AML-193 (cell line): ENCODE measurements at regions not wholly inside any gene's neighbourhood (a gene's known extent, or its start where the extent isn't known, plus 50 kb on each side); places are given as distances from the start of the nearest gene placed in this dataset.

ENCODE experiments used
- DNase-seq, 2 experiments: peaks; one replicate each; lab custom pipeline; 2025; lab: John Stamatoyannopoulos, UW

DNA sequence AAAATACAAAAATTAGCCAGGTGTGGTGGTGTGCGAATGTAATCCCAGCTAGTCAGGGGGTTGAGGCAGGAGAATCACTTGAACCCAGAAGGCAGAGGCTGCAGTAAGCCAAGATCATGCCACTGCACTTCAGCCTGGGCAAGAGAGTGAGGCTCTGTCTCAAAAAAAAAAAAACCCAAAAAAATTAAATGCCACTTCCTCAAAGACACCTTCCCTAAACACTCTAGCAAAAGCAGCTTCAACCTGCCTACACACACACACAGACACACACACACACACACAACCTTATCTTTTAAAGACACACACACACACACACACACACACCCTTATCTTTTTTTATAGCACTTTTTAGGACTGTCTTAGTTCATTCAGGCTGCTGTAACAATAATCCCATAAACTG lies 201.7 kb upstream of the PSMD7 start:
- no peak for DNase-seq

DNA sequence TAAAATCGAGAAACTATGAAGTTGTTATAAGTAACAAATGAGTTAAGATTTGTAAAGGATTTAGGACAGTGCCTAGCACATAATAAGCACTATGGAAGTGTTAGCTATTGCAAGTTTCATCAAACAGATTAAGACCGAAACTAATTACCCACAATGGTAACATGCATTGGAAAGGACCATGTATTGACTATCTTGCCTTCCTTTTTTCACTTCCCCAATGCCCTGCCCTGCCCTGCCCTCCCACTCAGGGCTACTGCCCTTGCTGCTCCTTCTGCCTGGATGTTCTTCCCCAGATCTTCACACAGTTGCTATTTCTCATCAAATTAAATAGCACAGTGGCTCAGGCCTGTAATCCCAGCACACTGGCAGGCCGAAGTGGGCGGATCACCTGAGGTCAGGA lies 202.1 kb upstream of the PSMD7 start:
- no peak for DNase-seq

DNA sequence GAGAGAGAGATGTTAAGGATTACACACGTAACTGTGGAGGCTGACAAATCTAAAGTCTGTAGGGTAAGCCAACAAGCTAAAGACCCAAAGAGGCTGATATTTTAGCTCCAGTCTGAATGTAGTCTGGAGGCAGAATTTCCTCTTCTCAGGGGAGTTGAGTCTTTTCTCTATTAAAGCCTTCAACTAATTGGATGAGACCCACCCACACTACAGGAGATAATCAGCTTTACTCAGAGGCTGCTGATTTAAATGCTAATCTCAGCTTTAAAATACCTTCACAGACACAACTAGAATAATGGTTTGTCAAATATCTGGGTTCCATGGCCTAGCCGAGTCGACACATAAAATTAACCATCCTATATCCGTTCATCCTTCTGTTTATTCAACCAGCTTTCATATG lies 204.3 kb upstream of the PSMD7 start:
- no peak for DNase-seq

DNA sequence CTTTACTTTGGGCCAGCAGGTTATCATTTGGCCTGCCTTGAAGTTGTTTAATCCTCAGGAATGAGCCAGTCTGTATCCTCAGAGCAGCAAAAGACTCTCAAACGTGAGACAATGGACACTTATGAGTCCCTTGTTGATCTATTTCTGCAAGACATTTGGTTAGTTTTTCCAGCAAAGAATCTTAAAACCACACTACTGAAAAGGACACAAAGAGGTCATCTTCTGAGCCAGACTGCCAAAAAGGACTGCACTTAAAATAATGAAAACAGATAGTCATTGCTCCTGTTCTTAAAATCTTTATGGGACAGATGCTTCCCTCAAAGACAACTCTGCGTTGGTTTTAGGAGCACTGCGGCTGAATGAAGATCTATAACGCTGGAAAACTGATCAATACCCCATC lies 205.7 kb upstream of the PSMD7 start:
- no peak for DNase-seq

DNA sequence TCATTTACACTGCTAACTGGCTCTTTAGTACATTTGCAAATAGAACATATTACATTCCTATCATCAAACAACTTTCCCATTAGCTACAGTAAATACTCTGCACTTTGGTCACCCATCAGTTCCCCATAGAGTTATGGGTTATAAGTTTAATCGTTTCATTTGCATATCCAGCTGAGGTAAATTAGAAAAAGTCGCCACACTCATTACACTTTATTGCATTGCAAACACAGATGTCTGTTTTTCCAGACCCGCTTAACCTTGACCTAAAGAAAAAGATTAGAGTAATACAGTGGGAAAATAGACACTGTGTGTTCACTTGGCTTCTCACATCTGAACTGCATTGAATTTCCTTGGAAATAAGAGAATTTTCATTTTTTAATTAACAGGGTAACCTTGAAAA lies 213.1 kb upstream of the PSMD7 start:
- no peak for DNase-seq

GRCh38 chr16:74080311-74080710 lies 216.3 kb upstream of the PSMD7 start:
- no peak for DNase-seq

GRCh38 chr16:74079232-74079586 lies 217.4 kb upstream of the PSMD7 start:
- no peak for DNase-seq

GRCh38 chr16:74078511-74079231 lies 217.9 kb upstream of the PSMD7 start:
- no peak for DNase-seq

GRCh38 chr16:74076568-74076967 lies 220.0 kb upstream of the PSMD7 start:
- DNase-seq: no peak

GRCh38 chr16:74075393-74075792 lies 221.2 kb upstream of the PSMD7 start:
- no peak for DNase-seq

DNA sequence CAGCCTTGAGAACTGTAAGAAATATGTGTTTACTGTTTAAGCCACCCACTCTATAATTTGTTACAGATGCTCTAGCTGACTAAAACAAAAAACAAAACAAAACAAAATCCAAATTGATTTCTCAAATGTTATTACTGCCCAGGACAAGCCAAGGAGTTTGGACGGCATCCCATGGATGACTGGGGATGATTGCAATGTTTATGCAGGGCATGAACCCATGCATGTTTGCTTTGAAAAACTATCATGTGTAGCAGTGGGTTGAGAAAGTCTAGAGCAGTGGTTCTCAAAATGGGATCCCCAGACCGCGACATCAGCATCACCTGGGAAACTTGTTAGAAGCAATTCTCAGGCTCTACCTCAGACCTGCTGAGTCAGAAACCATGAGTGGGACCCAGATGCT lies 223.2 kb upstream of the PSMD7 start:
- DNase-seq: no peak

DNA sequence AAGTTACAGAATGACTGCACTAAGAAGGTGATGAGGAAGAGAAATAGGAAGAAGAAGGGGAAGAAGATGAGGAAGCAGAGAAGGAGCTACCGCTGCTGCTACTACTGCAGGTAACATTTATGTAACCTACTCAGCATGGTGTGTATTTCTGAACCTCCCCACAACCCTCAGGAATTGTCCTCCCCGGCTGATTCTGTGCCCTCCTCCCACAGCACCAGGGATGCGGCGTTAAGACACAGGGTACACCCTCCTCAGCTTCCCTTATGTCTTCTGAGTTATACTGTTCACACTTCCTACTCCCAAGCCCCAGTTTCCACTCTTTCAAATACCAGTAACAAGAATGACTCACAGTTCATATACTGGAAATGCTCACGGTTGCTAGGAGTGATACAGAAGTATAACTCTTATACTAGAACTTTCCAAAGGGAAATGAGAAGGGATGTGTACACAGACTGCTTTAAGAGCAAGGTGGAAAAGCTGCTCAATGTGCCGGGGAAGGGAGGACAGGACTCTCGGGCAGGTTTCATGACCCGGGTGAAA lies 224.5 kb upstream of the PSMD7 start:
- DNase-seq: no peak

DNA sequence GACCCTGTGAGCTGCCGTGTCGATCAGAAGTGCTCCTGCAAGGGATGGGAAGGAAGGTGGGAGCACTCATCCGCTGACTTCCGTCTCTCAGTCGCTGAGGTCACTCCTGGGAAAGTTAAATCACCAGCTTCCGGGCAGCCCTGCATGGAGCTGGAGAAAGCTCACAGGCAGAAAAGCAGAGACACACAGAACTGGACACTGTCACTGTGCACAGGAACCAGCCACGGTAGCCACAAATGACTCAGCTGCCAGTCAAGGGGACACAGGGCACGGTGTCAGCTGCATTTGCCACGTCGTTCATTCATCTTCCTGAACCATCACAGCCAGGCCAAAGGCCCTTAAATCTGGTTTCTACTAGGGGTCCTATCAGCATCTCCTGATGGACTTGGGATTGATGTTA lies 226.4 kb upstream of the PSMD7 start:
- no peak for DNase-seq

DNA sequence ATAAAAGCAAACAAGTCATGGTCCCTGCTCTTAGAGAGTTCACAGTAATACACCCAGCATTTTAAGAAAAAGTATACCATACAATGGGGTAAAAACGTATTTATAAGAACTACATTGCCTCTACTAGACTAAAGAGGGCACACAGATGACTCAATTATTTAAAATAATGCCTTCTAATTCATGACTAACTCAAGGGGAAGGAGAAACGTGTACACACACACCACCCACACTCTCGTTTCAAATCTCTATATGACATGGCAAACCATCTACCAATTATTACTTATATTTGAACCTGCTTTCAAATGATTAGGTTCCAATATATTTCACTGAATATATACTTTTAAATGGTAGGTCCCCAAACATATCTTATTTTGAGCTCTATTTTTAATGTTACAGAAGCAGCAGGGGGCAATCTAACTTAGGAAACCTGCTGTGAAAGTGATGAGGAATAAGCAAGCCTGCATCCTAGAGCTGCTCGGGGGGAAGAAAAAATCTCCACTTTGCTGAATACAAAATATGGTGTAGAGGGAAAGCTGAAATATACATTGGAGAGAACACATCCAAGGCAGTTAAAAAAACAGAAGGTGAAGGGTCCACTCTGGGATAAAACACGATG lies 232.4 kb upstream of the PSMD7 start:
- no peak for DNase-seq

- no peak for DNase-seq
Observed at GRCh38 chr16:74053826-74054225, 242.8 kb upstream of the PSMD7 start.

DNA sequence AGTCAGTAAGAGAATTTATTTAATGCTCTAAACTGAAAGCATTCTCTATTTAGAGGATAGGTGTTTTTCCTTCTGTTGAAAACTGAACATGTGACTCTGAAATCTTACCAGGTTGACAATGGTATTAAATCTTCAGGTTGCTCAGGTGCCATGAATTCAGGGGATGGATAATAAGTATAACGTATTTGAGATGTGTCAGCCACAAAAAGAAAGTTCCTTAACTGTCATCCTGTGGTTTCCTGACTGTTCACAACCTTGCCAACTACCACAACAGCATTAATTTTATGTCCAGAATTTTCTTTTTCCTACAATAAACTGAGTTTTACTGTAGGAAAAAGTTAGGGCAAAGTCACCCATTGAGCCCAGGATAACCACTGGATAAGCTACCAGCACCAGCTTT lies 243.3 kb upstream of the PSMD7 start:
- no peak for DNase-seq

DNA sequence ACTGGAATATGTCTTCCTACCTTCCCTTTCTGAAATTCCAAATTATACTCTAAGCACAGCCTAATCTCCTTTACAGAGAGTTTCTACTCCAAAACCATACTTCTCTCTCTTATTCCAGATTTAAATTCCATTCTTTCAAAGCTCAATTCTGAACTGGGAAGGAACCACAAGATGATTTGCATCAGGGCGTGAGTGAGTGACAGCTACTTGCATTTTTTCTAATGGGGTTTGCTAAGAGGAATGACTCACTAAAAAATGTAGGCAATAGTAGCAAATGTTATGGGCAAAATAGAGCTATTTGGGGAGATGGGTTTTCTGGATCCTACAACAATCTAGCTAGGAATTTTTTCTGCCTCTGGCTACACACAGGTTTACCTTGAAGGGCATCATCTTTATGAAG lies 244.6 kb upstream of the PSMD7 start:
- no peak for DNase-seq

GRCh38 chr16:74049027-74049426 lies 247.6 kb upstream of the PSMD7 start:
- DNase-seq: no peak

GRCh38 chr16:74046524-74046923 lies 250.1 kb upstream of the PSMD7 start:
- DNase-seq: no peak

- DNase-seq: no peak
Observed at GRCh38 chr16:74045513-74045912, 251.1 kb upstream of the PSMD7 start.

DNA sequence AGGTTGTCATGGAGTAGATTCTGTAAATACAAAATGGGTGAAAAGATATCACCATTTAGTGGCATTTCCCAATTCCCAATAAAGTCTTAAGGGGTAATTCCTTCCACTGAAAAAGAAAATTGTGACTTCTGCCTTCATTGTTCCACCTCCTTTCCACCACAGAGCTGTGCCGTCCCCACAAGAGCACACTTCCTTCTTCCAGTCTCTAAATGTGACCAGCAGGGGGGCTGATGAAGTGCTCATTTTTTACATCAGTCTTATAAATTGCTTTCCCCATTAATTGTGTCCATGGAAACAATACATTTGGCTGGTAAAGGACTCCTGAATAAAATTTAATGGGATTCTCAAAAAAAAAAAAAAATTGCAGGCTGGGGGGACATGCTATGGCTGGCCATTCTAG lies 260.8 kb upstream of the PSMD7 start:
- peak in 1 of 2 experiments; percentile 15 for DNase-seq

- DNase-seq: no peak
Observed at GRCh38 chr16:74034862-74035261, 261.8 kb upstream of the PSMD7 start.

- no peak for DNase-seq
Observed at GRCh38 chr16:74034200-74034599, 262.4 kb upstream of the PSMD7 start.

GRCh38 chr16:74033441-74033995 lies 263.1 kb upstream of the PSMD7 start:
- no peak for DNase-seq
